HG02970 (cell line): ENCODE measurements at regions not wholly inside any gene's neighbourhood (a gene's known extent, or its start where the extent isn't known, plus 50 kb on each side); places are given as distances from the start of the nearest gene placed in this dataset.
"Not testable (repeated sequence)": the region's sequence is repeated elsewhere in the genome, so short reads cannot be mapped to it uniquely, and the experiment has no call there.

Experiments used
- ATAC-seq: cut with Tn5 transposase; IDR thresholded peaks from one replicate; pipeline ENCODE4 v1.9.1; 2021; ENCODE audit warnings: mild to moderate bottlenecking, moderate library complexity, moderate number of reproducible peaks; ENCODE audit not compliant: unreplicated experiment, low FRiP score

- no peak for ATAC-seq
These were observed 480.5 kb upstream of the ID4 start for GRCh38 chr6:19356692-19357091.

GRCh38 chr6:19362396-19362795, 474.8 kb upstream of the ID4 start:
- no peak for ATAC-seq

DNA sequence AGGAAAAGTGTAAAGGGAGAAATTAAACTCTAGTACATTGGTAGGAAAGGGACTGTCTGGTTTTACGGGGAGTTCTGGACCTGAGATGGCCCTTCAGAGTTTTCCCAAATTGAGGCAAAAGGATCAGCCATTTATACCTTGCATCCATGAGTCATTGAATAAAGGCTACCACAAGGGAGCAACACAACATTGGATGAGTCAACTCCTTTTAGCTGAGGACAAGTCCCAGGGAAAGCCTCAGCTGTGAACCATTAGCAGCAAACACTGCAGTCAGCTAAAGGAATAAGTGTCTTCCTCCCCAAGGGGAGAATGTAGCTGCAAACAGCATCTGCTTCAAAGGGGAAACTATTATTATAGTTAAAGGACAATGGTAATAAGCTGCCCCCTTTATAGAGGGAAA, 468.7 kb upstream of the ID4 start:
- ATAC-seq, result no peak

DNA sequence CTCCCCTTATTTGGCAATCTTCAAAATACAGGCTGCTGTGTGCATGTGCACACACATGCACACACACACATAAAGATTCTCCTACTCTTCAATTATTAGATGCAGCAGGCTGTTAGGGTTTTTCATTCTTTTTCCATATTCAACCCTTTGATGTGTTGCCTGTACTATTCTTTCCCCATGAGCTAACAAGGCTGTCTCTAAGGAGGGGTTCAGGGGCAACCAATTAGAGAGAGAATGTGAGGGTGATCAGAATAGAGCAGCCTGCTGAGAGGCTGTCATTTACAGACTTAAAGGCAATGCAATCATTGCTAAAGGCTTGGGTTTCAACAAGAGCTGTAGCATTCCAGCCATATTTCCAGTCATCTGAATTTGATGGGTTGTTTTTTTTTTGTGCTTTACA, 467.4 kb upstream of the ID4 start:
- no peak for ATAC-seq

GRCh38 chr6:19370831-19371230, 466.3 kb upstream of the ID4 start:
- ATAC-seq, result no peak

- no peak for ATAC-seq
These were observed 461.6 kb upstream of the ID4 start for GRCh38 chr6:19375613-19376012.

DNA sequence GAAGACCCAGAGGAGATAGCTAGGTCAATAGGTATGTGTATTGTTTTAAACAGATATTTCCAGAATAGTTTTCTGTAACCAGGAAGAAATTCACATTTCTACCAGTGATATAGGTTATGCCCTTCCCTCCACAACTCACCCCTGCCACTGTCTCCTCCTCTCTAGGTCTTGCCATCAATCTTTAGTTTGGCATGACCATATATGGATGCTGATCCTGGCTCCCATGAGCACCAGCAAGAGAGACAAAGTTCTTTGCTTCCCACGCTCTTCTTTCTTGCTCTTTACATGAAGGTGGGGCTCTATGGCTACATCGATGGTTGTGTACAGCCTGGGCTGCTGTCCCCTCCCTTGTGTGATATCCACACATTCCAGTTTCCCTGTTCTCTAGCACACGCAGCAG, 459.4 kb upstream of the ID4 start:
- no peak for ATAC-seq

DNA sequence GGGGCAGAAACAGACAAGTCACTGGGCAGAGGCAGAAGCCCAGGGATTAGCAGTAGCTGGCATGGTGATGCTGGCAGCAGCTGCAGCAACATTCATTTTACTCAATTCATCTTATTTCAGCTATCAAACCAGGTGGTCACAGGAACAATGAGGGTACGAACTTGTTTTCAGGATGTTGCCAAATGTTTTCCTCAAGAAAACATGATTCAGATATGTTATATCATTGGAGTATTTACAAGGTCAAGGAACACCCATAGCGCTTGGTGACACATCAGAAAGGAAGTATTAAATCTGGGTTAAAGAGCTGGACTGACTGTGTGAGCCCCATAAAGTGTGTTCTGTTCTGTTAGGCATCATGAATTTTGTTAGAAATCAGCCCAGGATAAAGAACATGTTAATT, 456.9 kb upstream of the ID4 start:
- no peak for ATAC-seq

DNA sequence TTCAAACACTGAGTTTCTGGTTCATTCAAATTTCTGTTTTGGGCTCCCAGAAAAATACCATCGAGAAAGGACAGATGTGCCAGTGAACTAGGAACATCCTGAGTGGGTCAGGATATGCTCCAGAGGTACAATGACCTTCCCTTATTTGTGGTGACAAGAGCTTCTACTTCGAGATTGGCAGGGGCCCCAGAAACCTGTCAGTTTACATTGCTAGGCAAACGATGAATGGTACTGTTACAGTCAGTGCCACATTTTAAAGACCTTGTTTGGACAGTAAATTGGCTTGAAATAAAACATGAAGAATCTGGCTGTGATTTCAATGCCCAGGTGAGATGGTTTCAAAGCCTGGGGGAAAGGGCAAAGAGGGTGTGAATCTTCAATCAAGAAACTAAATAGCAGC, 454.5 kb upstream of the ID4 start:
- no peak for ATAC-seq

DNA sequence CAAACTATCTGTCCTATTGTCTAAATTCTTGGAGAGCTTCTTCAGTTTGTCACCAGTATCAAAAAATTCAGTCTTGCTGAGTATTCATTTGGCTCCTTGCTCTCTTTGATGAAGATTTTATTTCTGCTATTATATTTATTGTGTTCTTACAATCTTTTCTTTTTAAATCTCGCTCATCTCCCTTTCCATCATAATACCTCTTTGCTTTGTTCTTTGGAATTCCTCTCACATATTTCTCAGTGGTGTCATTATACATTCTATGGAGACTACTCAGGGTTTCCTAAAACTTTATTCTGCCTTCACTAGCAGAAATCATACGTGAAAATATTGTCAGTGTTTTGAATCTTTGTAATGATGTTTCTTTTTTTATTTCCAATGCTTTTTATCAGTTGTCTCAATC, 445.2 kb upstream of the ID4 start:
- ATAC-seq, result no peak

DNA sequence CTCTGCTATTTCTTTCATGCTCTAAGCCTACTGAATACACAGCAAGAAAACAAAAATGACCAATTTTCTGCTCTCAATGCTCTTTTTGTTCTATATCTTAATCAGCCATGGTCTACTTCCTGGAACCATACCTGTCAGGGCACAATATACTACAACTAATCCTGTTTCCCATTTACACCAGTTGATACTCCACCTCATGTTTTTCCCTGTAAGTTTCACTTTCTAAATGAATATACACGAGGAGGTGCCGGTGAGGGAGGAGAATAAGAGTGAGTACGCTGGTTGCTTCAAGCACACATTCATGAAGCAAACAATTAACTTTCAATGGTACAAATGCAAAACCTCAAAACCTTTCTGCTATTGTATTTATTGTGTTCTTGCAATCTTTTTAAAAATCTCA, 443.1 kb upstream of the ID4 start:
- ATAC-seq, result no peak

- no peak for ATAC-seq
These were observed 442.5 kb upstream of the ID4 start for GRCh38 chr6:19394687-19395086.

DNA sequence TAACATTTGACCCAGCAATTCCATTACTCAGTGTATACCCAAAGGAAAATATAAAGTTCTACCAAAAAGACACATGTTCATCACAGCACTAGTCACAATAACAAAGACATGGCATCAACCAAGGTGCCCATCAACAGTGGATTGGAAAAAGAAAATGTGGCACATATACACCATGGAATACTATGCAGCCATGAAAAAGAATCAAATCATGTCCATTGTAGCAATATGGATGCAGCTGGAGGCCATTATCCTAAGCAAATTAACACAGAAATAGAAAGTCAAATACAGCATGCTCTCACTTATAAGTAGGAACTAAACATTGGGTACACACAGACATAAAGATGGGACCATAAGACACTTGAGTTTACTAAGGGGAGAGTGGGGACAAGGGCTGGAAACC, 441.9 kb upstream of the ID4 start:
- ATAC-seq, result no peak

DNA sequence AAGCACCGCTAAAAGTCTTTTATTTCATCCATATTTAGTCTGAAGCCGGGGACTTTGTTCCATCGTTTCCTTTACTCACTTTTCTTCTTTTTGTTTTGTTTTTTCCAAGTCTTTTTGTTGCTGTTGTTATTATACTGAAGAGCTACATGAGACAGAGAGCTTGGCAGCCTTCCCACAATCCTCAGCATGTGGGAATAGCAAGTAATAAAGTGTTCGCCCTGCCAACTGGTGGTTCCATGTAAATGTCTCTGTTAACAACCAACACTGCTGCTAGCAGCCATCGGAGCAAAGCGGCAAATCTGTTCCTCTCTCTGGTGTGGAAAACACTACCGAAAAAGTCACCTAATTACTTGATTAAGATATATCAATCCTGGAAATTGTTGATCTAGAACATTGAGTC, 437.8 kb upstream of the ID4 start:
- no peak for ATAC-seq

- ATAC-seq, result not testable (repeated sequence)
These were observed 432.3 kb upstream of the ID4 start for GRCh38 chr6:19404884-19405283.

DNA sequence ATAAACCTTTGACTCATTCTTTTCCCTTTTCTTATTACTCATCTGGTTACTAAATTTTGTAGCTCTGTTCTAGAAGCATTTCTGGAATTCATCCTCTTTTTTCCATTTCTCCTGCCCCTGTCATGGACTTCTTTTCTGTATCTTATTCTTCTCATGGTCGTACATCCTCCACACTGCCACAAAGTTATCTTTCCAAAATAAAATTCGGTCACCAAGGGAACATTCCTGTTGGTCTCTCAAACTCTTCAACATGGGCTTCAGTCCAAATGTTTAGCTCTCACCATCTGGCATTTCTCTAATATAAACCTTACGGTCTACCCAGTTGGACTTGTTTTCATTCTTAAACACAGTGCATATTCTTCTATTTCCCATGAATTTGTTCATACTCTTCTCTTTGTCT, 428.8 kb upstream of the ID4 start:
- ATAC-seq, result no peak

DNA sequence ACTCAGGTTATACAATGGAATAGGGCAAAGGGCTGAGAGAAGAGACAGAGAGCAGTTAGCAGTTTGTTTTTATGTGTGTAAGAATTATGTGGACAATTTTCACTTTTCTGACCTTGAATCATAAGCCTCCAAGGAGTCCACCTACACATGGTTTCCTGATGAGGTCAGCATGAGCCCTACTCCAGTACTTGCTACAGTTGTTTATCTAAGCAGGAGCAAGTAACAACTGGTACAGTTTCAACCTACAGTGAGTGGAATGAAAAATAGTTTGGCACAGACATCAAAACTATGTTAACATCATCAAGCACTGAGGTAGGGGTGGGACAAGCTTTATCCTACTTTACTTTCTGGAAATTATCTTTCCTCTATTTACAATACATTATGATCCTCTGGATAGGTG, 426.7 kb upstream of the ID4 start:
- no peak for ATAC-seq

GRCh38 chr6:19413323-19413722, 423.8 kb upstream of the ID4 start:
- no peak for ATAC-seq

DNA sequence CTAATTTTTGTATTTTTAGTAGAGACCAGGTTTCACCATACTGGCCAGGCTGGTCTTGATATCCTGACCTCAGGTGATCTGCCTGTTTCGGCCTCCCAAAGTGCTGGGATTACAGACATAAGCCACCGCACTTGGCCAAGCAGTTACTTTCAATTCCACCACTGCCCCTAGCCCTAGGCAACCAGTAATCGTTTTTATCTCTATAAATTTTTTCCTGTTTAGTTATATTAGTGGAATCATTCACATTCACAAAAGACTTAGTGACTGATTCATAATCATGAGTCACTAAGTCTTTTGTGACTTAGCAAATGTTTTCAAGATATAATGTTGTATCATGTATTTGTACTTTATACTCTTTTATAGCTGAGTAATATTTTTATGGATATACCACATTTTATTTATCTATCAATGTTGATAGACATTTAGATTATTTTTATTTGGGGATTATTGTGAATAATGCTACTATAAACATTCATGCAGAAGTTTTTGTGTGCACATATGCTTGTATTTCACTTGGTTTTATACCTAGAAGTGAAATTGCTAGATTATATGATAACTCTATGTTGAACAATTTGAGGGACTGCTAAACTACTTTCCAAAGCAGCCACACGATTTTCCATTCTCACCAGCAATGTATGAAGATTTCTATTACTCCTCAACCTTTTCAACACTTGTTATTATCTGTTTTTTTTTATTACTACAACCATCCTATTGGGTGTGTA, 421.4 kb upstream of the ID4 start:
- no peak for ATAC-seq

- ATAC-seq, result no peak
These were observed 420.4 kb upstream of the ID4 start for GRCh38 chr6:19416811-19417210.

- ATAC-seq, result no peak
These were observed 419.5 kb upstream of the ID4 start for GRCh38 chr6:19417713-19418112.

DNA sequence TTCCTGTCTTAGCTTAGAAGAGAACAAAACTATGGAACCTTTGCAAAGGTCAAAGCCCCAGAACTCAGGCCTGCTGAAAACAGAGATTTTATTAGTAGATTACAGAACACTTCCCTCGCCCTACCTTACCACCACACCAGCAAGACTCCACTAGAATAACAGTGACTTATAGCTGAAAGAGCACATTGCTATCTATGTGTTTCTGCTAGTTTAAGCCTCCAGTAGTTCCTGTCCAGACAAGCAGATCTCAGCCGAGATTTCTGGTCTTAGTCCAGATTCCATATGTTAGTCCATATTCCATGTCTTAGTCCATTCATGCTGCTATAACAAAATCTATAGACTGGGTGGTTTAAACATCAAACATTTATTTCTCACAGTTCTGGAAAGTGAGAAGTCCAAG, 412.3 kb upstream of the ID4 start:
- no peak for ATAC-seq

- no peak for ATAC-seq
These were observed 409.6 kb upstream of the ID4 start for GRCh38 chr6:19427548-19427947.
